ENCODE measurements at regions not wholly inside any gene's neighbourhood (a gene's known extent, or its start where the extent isn't known, plus 50 kb on each side); places are given as distances from the start of the nearest gene placed in this dataset.

GRCh38 chr6:1538369-1538768 is 71.3 kb upstream of the FOXC1 start:
- no peak overlapping the region for H3K27ac ChIP-seq
- no peak for TF ChIP-seq CTCF (IDR thresholded peaks at IDR 0.05)
- no peak for DNase-seq (ENCODE audit: low spot score)
- no peak overlapping the region for H3K4me3 ChIP-seq

GRCh38 chr6:1538810-1539478 is 70.8 kb upstream of the FOXC1 start:
- DNase-seq (ENCODE audit: low spot score) = no peak
- H3K27ac ChIP-seq = no peak overlapping the region
- TF ChIP-seq CTCF (IDR thresholded peaks at IDR 0.05) = no peak
- H3K4me3 ChIP-seq = no peak overlapping the region

- DNase-seq (ENCODE audit: low spot score) = no peak
- no peak for TF ChIP-seq CTCF (IDR thresholded peaks at IDR 0.05)
- no peak overlapping the region for H3K27ac ChIP-seq
- no peak overlapping the region for H3K4me3 ChIP-seq
These were observed 68.7 kb upstream of the FOXC1 start for GRCh38 chr6:1540864-1541521.

GRCh38 chr6:1542335-1542734 is 67.4 kb upstream of the FOXC1 start:
- H3K27ac ChIP-seq = no peak overlapping the region
- TF ChIP-seq CTCF (IDR thresholded peaks at IDR 0.05) = no peak
- no peak for DNase-seq (ENCODE audit: low spot score)
- no peak overlapping the region for H3K4me3 ChIP-seq

GRCh38 chr6:1542764-1543163 is 67.0 kb upstream of the FOXC1 start:
- no peak overlapping the region for H3K4me3 ChIP-seq
- H3K27ac ChIP-seq = no peak overlapping the region
- no peak for TF ChIP-seq CTCF (IDR thresholded peaks at IDR 0.05)
- DNase-seq (ENCODE audit: low spot score) = no peak

GRCh38 chr6:1544000-1544399 is 65.7 kb upstream of the FOXC1 start:
- DNase-seq (ENCODE audit: low spot score) = no peak
- no peak for TF ChIP-seq CTCF (IDR thresholded peaks at IDR 0.05)

GRCh38 chr6:1544603-1545002 is 65.1 kb upstream of the FOXC1 start:
- no peak for DNase-seq (ENCODE audit: low spot score)
- Histone ChIP-seq H3K27ac (no peak overlapping the region), H3K4me3 (no peak overlapping the region)
- TF ChIP-seq CTCF (IDR thresholded peaks at IDR 0.05) = no peak

More at GRCh38 chr6:1544000-1544399, 65.7 kb upstream of the FOXC1 start:
- H3K4me3 ChIP-seq = no peak overlapping the region
- H3K27ac ChIP-seq = no peak overlapping the region

All from coronary artery (tissue), 2 donors.